ENCODE measurements at regions not wholly inside any gene's neighbourhood (a gene's known extent, or its start where the extent isn't known, plus 50 kb on each side); places are given as distances from the start of the nearest gene placed in this dataset.

DNA sequence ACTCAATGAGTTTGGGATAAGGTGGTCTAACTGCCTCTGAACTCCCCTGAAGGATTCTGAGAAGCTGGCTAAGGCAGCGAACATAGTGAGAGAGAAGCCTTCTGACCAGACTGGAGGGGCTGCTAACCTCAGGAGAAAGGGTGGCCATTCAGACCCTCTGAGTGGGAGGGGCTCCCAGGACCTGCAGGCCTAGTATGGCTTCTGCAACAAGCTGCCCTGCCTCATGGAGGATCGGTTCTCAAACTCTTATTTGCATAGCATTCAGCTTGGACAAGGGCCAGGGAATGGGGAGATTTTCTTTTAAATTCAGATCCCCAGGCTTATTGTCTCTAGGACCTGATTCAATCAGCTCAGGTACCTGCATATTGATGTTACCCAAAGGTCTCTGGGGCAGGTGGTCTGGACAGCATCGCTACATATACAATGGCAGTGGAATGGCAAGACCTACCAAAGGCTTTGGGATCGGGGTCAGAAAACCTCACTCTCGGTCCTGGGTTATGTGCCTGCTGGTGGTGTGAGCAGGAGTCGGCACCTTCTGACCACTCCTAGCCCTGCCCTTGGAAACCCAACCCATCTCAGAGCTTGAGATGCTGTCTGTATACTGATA is 599.1 kb downstream of the BRD1 start:
- TF ChIP-seq POLR2A (IDR thresholded peaks at IDR 0.05), result no peak
- TF ChIP-seq, protein P1, sequence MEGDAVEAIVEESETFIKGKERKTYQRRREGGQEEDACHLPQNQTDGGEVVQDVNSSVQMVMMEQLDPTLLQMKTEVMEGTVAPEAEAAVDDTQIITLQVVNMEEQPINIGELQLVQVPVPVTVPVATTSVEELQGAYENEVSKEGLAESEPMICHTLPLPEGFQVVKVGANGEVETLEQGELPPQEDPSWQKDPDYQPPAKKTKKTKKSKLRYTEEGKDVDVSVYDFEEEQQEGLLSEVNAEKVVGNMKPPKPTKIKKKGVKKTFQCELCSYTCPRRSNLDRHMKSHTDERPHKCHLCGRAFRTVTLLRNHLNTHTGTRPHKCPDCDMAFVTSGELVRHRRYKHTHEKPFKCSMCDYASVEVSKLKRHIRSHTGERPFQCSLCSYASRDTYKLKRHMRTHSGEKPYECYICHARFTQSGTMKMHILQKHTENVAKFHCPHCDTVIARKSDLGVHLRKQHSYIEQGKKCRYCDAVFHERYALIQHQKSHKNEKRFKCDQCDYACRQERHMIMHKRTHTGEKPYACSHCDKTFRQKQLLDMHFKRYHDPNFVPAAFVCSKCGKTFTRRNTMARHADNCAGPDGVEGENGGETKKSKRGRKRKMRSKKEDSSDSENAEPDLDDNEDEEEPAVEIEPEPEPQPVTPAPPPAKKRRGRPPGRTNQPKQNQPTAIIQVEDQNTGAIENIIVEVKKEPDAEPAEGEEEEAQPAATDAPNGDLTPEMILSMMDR (IDR thresholded peaks at IDR 0.05), result no peak
- peak in 1 of 5 donors; percentile 0 for DNase-seq
- Histone ChIP-seq H3K4me3 (no peak overlapping the region), H3K27ac (no peak overlapping the region), H3K9me3 (peaks cover 0 to 10% (median 0%) of the 10 kb centered on the region in 12 donors), H3K4me1 (no peaks in the 10 kb centered on the region), H3K36me3 (no peaks in the 10 kb centered on the region), H3K27me3 (peaks cover 0 to 8% (median 0%) of the 10 kb centered on the region in 9 donors)
- intact Hi-C loops (cut with DNase I), result no loop called here
- 68 to 86% (median 76%) methylated on average over 5 to 6 of the region's 6 CpGs for WGBS, 4 donors
- no peak for ATAC-seq

DNA sequence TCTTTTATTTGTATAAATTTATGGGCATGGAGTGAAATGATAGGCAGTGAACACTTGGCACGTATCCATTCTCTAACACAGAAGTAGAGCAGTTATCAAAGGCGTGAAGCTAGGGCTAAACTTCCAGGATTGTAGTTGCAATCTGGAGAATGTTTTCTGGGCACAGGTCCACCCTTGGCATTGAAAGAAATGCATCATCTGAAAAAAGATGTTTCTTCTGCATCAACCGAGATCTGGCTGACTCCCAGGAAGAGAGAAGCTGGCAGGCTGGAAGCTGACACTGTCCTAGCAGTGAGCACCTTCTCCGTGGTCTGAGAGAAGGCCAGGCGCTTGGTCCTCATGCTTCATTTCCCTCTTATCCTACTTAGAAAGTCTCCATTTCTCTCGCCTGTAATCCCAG is 600.0 kb downstream of the BRD1 start:
- H3K36me3 ChIP-seq, result no peaks in the 10 kb centered on the region
- H3K27ac ChIP-seq, result no peak overlapping the region
- no peak for TF ChIP-seq POLR2A (IDR thresholded peaks at IDR 0.05)
- TF ChIP-seq, protein P1 (IDR thresholded peaks at IDR 0.05), result no peak
- no peak overlapping the region for H3K4me3 ChIP-seq
- no peak for ATAC-seq
- peaks cover 0 to 10% (median 0%) of the 10 kb centered on the region in 12 donors for H3K9me3 ChIP-seq
- H3K4me1 ChIP-seq, result no peaks in the 10 kb centered on the region
- 60 to 78% (median 76%) methylated on average over 6 of the region's 6 CpGs for WGBS, 4 donors
- intact Hi-C loops (cut with DNase I), result no loop called here
- peaks cover 0 to 7% (median 0%) of the 10 kb centered on the region in 9 donors for H3K27me3 ChIP-seq
- DNase-seq, result no peak

DNA sequence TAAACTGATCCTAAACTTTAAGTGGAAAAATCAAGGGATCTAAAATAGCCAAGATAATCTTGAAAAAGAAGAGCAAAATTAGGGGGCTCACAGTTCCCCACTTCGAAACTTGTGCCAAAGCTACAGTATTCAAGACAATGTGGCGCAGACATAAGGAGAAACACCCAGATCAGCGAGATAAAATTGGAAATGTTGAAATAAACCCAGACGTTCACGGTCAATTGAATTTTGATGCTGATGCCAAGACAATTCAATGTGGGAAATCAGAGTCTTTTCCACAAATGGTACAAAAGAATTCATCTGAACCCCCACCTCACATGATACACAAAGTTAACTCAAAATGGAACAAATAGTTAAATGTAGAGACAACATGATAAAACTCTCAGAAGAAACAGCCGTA is 601.6 kb downstream of the BRD1 start:
- Histone ChIP-seq H3K4me3 (no peak overlapping the region), H3K9me3 (peaks cover 0 to 10% (median 0%) of the 10 kb centered on the region in 12 donors), H3K4me1 (no peaks in the 10 kb centered on the region), H3K36me3 (no peaks in the 10 kb centered on the region), H3K27ac (no peak overlapping the region), H3K27me3 (no peaks in the 10 kb centered on the region)
- no peak for DNase-seq
- intact Hi-C loops (cut with DNase I), result no loop called here
- WGBS, 4 donors, result 68 to 71% (median 69%) methylated on average over 6 of the region's 6 CpGs
- no peak for ATAC-seq
- TF ChIP-seq, protein P1 (IDR thresholded peaks at IDR 0.05), result no peak
- TF ChIP-seq POLR2A (IDR thresholded peaks at IDR 0.05), result no peak

DNA sequence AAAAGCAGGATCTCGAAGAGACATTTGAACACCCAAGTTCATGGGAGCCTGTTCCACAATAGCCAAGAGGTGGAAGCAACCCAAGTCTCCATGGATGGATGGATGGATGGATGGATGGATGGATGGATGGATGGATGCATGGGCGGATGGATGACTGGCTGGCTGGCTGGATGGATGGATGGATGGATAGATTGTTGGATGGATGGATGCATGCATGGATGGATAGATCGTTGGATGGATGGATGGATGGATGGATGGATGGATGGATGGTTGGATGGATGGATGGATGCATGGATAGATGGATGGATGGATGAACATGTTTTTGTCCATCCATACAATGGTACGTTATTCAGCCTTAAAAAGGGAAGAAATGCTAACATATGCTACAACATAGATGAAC is 603.4 kb downstream of the BRD1 start:
- Histone ChIP-seq H3K27me3 (peaks cover 0 to 9% (median 0%) of the 10 kb centered on the region in 9 donors), H3K4me3 (no peak overlapping the region), H3K9me3 (peaks cover 0 to 10% (median 0%) of the 10 kb centered on the region in 12 donors), H3K4me1 (no peaks in the 10 kb centered on the region), H3K36me3 (no peaks in the 10 kb centered on the region), H3K27ac (no peak overlapping the region)
- TF ChIP-seq, protein P1 (IDR thresholded peaks at IDR 0.05), result no peak
- TF ChIP-seq POLR2A (IDR thresholded peaks at IDR 0.05), result no peak
- DNase-seq, result peak in 1 of 5 donors; percentile 0
- ATAC-seq, result no peak
- 65 to 73% (median 69%) methylated on average over 4 of the region's 4 CpGs for WGBS, 4 donors
- intact Hi-C loops (cut with DNase I), result no loop called here

Measured in heart left ventricle (tissue), 16 donors.